Smooth muscle cell (in vitro differentiated cells): ENCODE measurements at regions not wholly inside any gene's neighbourhood (a gene's known extent, or its start where the extent isn't known, plus 50 kb on each side); places are given as distances from the start of the nearest gene placed in this dataset.

Source experiments
- DNase-seq: peaks from one replicate; lab custom pipeline; 2025; ENCODE audit not compliant: unreplicated experiment; lab: John Stamatoyannopoulos, UW
- H2AFZ ChIP-seq: fragments of 200-600 bp; sonication (generic); 2 replicates; pipeline ENCODE4 v1.6.0; 2016; ENCODE audit warnings: antibody characterized with exemption, low read depth, mild to moderate bottlenecking
- H3F3A ChIP-seq: fragments of 200-600 bp; sonication (generic); 2 replicates; pipeline ENCODE4 v1.6.0; 2017; ENCODE audit warnings: antibody characterized with exemption, low read depth
- H3K27ac ChIP-seq: fragments of 200-600 bp; sonication (generic); 2 replicates; pipeline ENCODE4 v1.5.1; 2016; ENCODE audit warnings: low read depth, mild to moderate bottlenecking
- H3K27me3 ChIP-seq: fragments of 200-600 bp; sonication (generic); 2 replicates; pipeline ENCODE4 v1.6.1; 2016; ENCODE audit warnings: low read depth, mild to moderate bottlenecking
- H3K36me3 ChIP-seq: fragments of 200-600 bp; sonication (generic); 2 replicates; pipeline ENCODE4 v1.5.1; 2016; ENCODE audit warnings: low read depth
- H3K4me1 ChIP-seq: fragments of 200-600 bp; sonication (generic); 2 replicates; pipeline ENCODE4 v1.5.1; 2016; ENCODE audit warnings: low read depth
- H3K4me2 ChIP-seq: fragments of 200-600 bp; sonication (generic); 2 replicates; pipeline ENCODE4 v1.6.0; 2016; ENCODE audit warnings: mild to moderate bottlenecking
- H3K4me3 ChIP-seq: fragments of 200-600 bp; sonication (generic); 2 replicates; pipeline ENCODE4 v1.5.1; 2016; ENCODE audit warnings: mild to moderate bottlenecking
- H3K79me2 ChIP-seq: fragments of 200-600 bp; sonication (generic); 2 replicates; pipeline ENCODE4 v1.6.0; 2016; ENCODE audit warnings: low read depth, mild to moderate bottlenecking
- H3K9ac ChIP-seq: fragments of 200-600 bp; sonication (generic); 2 replicates; pipeline ENCODE4 v1.6.0; 2016; ENCODE audit warnings: low read depth
- H3K9me3 ChIP-seq: fragments of 200-600 bp; sonication (generic); replicated peaks from 2 replicates; pipeline ENCODE4 v1.5.1; 2016; ENCODE audit warnings: low read depth
- H4K20me1 ChIP-seq: fragments of 200-600 bp; sonication (generic); 2 replicates; pipeline ENCODE4 v1.6.0; 2016; ENCODE audit warnings: low read depth
- CTCF ChIP-seq: fragments of 200-600 bp; sonication (generic); IDR thresholded peaks from 2 replicates; pipeline ENCODE4 v1.5.1; 2017; ENCODE audit warnings: borderline replicate concordance, mild to moderate bottlenecking, antibody characterized with exemption; ENCODE audit not compliant: insufficient read depth, poor library complexity, severe bottlenecking
- WGBS: methylation state at CpG from one replicate; pipeline ENCODE4 v1.1.7; 2016; ENCODE audit warnings: low lambda C conversion rate; 5-methylcytosine and 5-hydroxymethylcytosine counted together

GRCh38 chr16:5595849-5596248 is 498.3 kb upstream of the EEF2KMT start:
- Histone ChIP-seq H3K27me3 (no peaks in the 10 kb centered on the region), H2AFZ (no peak overlapping the region), H3K27ac (no peak overlapping the region), H3K36me3 (no peaks in the 10 kb centered on the region), H3K9me3 (no peaks in the 10 kb centered on the region), H3K9ac (no peak overlapping the region), H3F3A (no peaks in the 10 kb centered on the region), H3K4me2 (no peak overlapping the region), H3K79me2 (no peaks in the 10 kb centered on the region), H4K20me1 (no peaks in the 10 kb centered on the region), H3K4me1 (no peaks in the 10 kb centered on the region), H3K4me3 (no peak overlapping the region)
- TF ChIP-seq CTCF: no peak
- no peak for DNase-seq
- WGBS: 92% methylated on average over 3 of the region's 3 CpGs

- Histone ChIP-seq H3K27ac (no peak overlapping the region), H3K4me1 (no peaks in the 10 kb centered on the region), H3K27me3 (peaks cover 4% of the 10 kb centered on the region), H3K36me3 (no peaks in the 10 kb centered on the region), H4K20me1 (no peaks in the 10 kb centered on the region), H2AFZ (no peak overlapping the region), H3K9me3 (no peaks in the 10 kb centered on the region), H3K4me3 (no peak overlapping the region), H3K79me2 (no peaks in the 10 kb centered on the region), H3K9ac (no peak overlapping the region), H3F3A (no peaks in the 10 kb centered on the region), H3K4me2 (no peak overlapping the region)
- WGBS: 88% methylated on average over 8 of the region's 8 CpGs
- no peak for TF ChIP-seq CTCF
- DNase-seq: no peak
Observed at GRCh38 chr16:5590416-5590815, 492.8 kb upstream of the EEF2KMT start.

- 61% methylated on average over 7 of the region's 7 CpGs for WGBS
- Histone ChIP-seq H4K20me1 (no peaks in the 10 kb centered on the region), H3K27ac (no peak overlapping the region), H3K36me3 (no peaks in the 10 kb centered on the region), H3F3A (no peaks in the 10 kb centered on the region), H3K27me3 (peaks cover 4% of the 10 kb centered on the region), H3K4me3 (no peak overlapping the region), H3K4me2 (no peak overlapping the region), H3K9ac (no peak overlapping the region), H2AFZ (no peak overlapping the region), H3K4me1 (no peaks in the 10 kb centered on the region), H3K79me2 (no peaks in the 10 kb centered on the region), H3K9me3 (no peaks in the 10 kb centered on the region)
- DNase-seq: no peak
- no peak for TF ChIP-seq CTCF
Observed at GRCh38 chr16:5589812-5590373, 492.3 kb upstream of the EEF2KMT start.

- Histone ChIP-seq H3K4me3 (no peak overlapping the region), H2AFZ (no peak overlapping the region), H3K4me2 (no peak overlapping the region), H3K27ac (no peak overlapping the region), H3K27me3 (peaks cover 18% of the 10 kb centered on the region), H3K9me3 (no peaks in the 10 kb centered on the region), H3K4me1 (no peaks in the 10 kb centered on the region), H4K20me1 (no peaks in the 10 kb centered on the region), H3K36me3 (no peaks in the 10 kb centered on the region), H3F3A (no peaks in the 10 kb centered on the region), H3K79me2 (no peaks in the 10 kb centered on the region), H3K9ac (no peak overlapping the region)
- WGBS: 92% methylated on average over 4 of the region's 4 CpGs
- no peak for DNase-seq
- no peak for TF ChIP-seq CTCF
Observed at GRCh38 chr16:5584109-5584508, 486.5 kb upstream of the EEF2KMT start.
